ENCODE measurements at regions not wholly inside any gene's neighbourhood (a gene's known extent, or its start where the extent isn't known, plus 50 kb on each side); places are given as distances from the start of the nearest gene placed in this dataset.

DNA sequence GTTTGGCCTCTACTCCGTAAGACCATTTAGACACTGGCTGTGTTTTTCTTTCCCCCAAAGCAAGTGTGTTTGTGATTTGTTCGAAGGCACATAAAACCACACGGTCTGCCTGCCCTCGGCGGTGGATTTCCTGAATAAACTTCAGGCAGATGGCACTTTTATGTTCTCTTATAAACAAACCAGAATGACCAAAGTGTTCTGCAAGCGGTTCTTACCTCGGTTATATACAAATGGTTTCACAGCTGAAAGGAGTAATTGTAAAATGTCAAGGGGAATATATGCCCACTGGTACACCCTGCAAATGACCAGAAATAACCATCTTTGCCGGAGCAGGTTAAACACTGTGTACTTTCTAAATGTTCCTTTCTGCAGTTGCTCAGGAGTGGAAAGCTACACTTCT, 1475.8 kb upstream of the TMEM132C start:
- TF ChIP-seq POLR2AphosphoS5 (IDR thresholded peaks at IDR 0.05), result no peak
- TF ChIP-seq, protein P1, sequence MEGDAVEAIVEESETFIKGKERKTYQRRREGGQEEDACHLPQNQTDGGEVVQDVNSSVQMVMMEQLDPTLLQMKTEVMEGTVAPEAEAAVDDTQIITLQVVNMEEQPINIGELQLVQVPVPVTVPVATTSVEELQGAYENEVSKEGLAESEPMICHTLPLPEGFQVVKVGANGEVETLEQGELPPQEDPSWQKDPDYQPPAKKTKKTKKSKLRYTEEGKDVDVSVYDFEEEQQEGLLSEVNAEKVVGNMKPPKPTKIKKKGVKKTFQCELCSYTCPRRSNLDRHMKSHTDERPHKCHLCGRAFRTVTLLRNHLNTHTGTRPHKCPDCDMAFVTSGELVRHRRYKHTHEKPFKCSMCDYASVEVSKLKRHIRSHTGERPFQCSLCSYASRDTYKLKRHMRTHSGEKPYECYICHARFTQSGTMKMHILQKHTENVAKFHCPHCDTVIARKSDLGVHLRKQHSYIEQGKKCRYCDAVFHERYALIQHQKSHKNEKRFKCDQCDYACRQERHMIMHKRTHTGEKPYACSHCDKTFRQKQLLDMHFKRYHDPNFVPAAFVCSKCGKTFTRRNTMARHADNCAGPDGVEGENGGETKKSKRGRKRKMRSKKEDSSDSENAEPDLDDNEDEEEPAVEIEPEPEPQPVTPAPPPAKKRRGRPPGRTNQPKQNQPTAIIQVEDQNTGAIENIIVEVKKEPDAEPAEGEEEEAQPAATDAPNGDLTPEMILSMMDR (IDR thresholded peaks at IDR 0.05), result no peak
- TF ChIP-seq EP300 (IDR thresholded peaks at IDR 0.05), result no peak

Data from stomach (tissue), 4 donors.